GM19099 (cell line): ENCODE measurements at regions not wholly inside any gene's neighbourhood (a gene's known extent, or its start where the extent isn't known, plus 50 kb on each side); places are given as distances from the start of the nearest gene placed in this dataset.

ENCODE experiments used
- POLR2A ChIP-seq: IDR thresholded peaks from 3 replicates; pipeline ENCODE4 v1.6.1; 2011; ENCODE audit warnings: low read depth; ENCODE audit not compliant: insufficient read length; ENCODE audit errors: extremely low read depth

GRCh38 chr10:52870562-52870961 is 98.0 kb upstream of the MBL2 start:
- TF ChIP-seq POLR2A, result no peak

DNA sequence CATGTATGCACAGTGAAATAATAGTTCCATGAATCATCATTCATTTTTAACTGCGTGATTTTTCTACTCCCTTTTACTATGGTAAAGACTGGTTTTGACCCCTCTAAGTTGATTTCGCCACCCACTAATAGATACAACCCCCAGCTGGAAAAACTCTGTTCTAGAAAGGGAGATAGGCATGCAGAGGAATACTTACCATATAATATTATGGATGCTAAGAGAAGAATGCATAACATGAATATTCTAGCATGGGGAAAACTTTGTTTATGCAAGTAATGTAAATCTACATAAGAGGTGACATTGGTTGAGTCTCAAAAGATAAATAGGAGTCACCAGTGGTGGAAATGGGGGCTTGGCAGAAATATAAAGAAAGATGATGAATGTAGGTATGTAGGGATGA is 97.3 kb upstream of the MBL2 start:
- TF ChIP-seq POLR2A, result no peak

- no peak for TF ChIP-seq POLR2A
Measured at GRCh38 chr10:52865213-52865612, 92.6 kb upstream of the MBL2 start.

DNA sequence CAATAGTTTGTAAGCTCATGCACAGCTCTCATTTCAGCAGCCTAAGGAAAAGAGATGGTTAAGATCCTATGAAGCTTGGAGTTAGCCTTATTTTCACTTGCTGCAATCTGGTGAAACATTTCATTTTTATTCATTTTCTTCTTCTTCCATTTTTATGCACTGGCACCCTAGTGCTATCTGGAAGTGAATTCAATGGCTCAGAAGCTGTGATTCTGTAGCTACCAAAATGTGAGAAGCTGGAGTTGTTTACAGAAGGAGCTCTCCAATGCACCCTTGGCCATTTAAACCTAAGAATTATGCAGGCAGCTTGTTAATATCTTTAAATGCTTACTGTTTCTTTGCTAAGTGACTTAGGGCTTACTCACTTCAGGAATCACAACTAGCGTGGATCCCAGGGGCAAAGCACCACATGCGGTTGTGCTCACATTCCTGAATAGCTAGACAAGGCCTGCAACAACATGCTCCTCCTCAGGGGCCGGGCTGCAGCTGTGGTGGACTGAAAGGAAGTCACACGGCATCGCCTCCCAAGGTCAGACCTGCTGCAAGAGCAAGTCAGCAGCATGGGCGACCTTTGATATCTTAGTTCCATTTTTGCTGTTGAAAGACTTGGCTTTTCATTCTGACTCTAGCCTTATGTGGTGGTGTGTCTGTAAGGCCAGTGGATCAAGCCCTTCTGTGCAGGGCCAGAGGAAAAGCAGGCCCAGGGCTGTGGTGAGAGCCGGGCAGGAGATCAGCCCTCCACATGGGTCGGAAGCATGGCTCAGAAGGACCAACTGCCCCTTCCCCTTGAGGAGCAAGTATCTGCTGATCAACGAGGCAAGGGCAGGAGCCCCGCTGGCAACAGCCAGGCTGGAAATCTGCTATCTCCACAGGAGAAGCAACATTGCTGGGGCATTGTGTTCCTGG is 91.9 kb upstream of the MBL2 start:
- no peak for TF ChIP-seq POLR2A

GRCh38 chr10:52858722-52859121 is 86.1 kb upstream of the MBL2 start:
- no peak for TF ChIP-seq POLR2A

DNA sequence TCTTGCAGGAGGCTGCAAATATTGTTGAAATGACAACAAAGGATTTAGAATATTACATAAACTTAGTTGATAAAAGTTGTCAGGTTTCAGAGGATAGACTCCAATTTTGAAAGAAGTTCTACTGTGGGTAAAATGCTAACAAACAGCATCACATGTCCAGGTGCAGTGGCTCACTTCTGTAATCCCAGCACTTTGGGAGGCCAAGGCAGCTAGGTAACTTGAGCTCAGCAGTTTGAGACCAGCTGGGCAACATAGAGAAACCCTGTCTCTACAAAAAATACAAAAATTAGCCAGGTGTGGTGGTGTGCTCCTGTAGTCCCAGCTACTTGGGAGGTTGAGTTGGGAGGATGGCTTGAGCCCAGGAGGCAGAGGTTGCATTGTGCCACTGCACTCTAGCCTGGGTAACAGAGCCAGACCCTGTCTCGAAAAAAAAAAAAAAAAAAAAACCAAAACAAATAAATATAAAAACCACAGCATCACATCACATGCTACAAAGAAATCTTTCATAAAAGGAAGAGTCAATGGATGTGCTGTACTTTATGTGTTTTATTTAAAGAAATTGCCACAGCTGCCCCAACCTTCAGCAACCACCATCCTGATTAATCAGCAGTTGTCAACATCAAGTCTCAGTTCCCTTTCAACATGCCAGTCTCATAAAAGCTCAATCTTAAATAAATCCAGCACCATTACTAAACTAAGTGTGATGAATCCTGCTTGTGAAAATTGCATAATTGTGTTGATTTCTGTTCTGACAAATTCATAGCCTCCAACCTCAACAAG is 83.2 kb upstream of the MBL2 start:
- TF ChIP-seq POLR2A, result no peak

- TF ChIP-seq POLR2A, result no peak
Measured at GRCh38 chr10:52853704-52854103, 81.1 kb upstream of the MBL2 start.

DNA sequence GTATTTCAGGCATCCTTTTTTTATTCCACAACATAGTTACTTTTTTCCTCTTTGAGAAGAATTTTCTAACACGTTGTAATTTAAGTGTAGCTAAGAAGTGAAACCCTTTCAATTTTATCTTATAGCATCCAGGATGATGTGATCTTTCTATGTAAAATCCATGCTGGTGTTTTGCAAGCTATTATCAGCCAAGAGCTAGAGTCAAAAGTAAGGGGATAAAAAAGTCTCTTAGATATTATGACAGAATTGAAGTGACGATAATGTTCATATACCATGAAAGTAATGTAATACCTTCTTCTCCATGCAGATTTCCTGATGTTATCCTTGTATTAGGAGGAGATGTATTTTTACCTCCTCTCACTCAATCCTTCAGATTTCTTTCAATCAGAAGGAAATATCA is 64.2 kb upstream of the MBL2 start:
- TF ChIP-seq POLR2A, result no peak
